Fibroblast of lung (primary cell): ENCODE measurements at regions not wholly inside any gene's neighbourhood (a gene's known extent, or its start where the extent isn't known, plus 50 kb on each side); places are given as distances from the start of the nearest gene placed in this dataset.

Experiments
- CTCF ChIP-seq, 2 donors: IDR thresholded peaks in 1 of 2; conservative IDR thresholded peaks in 1 of 2; 1 replicate in 1 of 2; 2 replicates in 1 of 2; pipeline ENCODE4 v1.5.1; 2011 to 2012; ENCODE audit warnings: low read length in 2 of 2, control low read depth in 1 of 2, inconsistent platforms in 1 of 2, low read depth in 1 of 2, mild to moderate bottlenecking in 1 of 2
- EZH2 ChIP-seq: IDR thresholded peaks from 2 replicates; pipeline ENCODE4 v1.5.1; 2012; ENCODE audit warnings: low read length, control low read depth, mild to moderate bottlenecking; ENCODE audit errors: missing control alignments

- TF ChIP-seq CTCF (conservative IDR thresholded peaks at IDR 0.05 in 1 of 2, IDR thresholded peaks at IDR 0.05 in 1 of 2; ENCODE audit: low read depth in 1 of 2, low read length in 2 of 2) (no peak), EZH2 (no peak)
Observed at GRCh38 chr9:24011009-24011717, 185.1 kb upstream of the ELAVL2 start.
